Frontal cortex (tissue), 3 donors: ENCODE measurements at regions not wholly inside any gene's neighbourhood (a gene's known extent, or its start where the extent isn't known, plus 50 kb on each side); places are given as distances from the start of the nearest gene placed in this dataset.
"Not testable (repeated sequence)": the region's sequence is repeated elsewhere in the genome, so short reads cannot be mapped to it uniquely, and the experiment has no call there.

Experiments
- DNase-seq, 2 donors: peaks; one replicate each; pipeline ENCODE4 v3.0.0; 2012; ENCODE audit warnings: low spot score in 2 of 2
- FAIRE-seq: peaks from 2 replicates; lab custom pipeline; 2012; peaks lifted over from hg19 to GRCh38; lab: Jason Lieb, UNC
- donor health status: control.
- donor health status: control.
- donor health status: control.

DNA sequence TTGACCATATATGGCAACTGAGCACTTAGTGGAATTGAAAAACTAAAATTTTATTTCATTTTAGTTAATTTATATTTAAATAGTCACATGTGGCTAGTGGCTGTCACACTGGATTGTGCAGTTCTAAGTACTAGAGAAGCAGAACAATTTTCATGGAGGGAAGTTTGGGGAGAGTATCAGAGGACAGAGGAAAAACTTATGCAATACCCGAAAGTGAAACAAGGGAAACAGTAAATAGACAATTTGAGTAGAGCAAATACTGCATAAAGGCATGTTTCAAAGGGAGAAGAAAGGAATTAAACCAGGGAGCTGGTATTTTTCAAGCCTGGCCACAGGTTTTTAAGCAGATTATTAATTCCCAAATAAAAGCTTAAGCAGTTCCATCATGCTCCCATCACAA, 590.5 kb upstream of the RORB start:
- DNase-seq, result no peak
- no peak for FAIRE-seq

DNA sequence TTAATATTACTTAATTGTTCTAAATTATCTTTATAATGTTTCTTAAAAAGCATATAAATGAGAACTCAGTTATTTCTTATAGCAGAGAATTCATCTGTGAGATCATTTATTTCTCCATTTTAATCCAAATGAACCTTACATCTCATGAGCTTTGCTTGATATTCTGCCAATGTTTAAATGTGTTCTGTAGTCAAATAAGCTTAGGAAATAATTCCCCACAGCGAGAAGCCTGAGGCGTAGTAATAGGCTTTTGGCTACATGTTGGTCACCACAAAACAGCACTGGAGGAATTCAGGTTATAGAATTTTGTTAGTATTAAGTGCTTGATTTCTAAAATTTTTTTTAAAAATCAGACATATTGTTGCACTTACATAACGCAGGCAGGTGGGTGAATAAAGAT, 585.3 kb upstream of the RORB start:
- FAIRE-seq (no peak), DNase-seq (no peak)

DNA sequence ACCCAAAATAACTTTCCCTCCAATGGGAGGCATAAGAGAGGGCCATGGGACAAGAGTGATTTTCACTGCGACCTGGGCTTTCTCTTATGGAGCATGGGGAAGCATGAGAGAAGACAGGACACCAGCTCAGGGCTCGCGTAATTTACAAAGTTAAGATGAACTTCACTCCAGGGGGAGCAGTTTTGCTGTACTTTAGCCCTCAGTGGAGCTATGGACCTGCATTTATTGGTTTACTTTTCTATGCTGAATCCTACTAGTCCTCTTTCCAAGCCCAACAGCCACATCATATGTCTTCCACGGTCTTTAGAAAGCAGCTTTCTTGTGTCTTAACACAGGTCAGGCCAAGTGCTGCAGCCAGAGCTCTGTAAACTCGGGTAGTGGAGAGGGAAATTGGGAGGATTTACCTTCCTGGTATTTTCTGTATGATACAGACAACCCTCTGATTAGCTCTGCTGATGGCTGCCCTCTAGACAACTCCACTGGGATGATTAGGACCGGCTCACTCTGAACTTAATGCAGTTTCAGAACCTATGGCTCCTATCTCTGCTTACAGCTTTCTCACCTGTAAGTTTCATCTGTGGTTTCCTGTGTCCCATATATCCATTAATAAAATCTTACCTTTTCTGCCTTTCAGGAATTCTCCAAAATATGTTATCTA, 581.0 kb upstream of the RORB start:
- DNase-seq, result no peak
- no peak for FAIRE-seq

DNA sequence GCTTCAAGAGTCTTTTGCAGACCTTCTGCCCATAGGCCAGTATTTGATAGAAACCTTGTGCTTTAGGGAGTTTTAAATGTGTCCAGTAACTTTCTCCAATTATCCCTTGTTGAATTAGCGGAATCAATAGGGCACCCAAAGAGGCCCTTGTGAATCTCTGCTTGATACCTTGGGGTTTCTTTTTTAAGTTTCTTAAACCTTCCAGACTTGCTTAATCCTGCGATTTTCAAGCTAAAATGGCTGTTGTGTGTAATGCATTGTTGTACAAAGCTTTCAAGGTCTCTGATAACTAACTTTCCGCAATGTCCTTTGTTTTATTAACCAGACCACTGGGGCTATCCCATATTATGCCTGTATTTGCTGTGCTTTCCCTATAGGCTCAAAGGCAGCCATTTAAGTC, 577.4 kb upstream of the RORB start:
- no peak for FAIRE-seq
- no peak for DNase-seq

DNA sequence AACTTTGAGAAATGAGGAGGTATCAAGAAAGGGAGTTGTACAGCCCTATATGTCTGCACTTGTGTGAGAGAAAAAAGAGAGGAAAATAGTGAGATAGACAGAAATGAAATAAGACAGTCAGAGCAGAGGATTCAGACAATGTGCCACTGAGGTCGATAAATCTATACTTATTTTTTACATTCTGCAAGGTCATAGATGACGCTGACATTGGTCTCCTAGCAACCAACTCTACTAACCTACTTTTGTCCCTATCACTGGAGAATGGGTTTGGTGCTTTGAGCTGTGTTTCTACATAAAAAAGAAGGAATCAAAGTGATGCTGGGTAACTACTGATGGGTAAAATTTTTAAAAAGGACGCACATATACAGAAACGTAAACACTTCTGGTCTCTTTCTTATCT, 573.3 kb upstream of the RORB start:
- FAIRE-seq (no peak), DNase-seq (no peak)

DNA sequence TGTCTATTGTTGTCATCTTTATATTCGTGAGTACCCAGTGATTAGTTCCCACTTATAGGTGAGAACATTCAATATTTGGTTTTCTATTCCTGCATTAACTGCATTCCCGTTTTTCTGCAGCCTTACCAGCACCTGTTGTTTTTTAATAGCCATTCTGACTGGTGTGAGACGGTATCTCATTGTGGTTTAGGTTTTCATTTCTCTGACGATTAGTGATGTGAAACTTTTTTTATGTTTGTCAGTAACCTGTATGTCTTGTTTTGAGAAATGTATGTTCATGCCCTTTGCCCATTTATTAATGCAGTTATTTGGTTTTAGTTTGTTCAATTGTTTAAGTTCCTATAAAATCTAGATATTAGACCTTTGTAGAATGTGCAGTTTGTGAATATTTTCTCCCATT, 546.0 kb upstream of the RORB start:
- DNase-seq (no peak), FAIRE-seq (no peak)

DNA sequence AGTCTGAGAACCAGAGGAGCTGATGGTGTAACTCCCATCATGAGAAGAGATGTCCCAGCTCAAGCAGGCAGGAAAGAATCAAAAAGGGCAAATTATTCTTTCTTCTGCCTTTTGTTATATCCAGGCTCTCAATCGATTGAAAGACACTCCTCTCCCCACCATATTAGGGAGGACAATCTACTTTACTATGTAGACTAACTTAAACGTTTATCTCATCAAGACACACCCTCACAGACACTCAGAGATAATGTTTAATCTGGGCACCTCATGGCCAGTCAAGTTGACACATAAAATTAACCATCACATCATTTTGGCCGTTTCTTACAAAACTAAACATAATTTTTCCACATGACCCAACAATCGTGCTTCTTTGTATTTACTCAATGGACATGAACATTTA, 534.3 kb upstream of the RORB start:
- FAIRE-seq (no peak), DNase-seq (no peak)

DNA sequence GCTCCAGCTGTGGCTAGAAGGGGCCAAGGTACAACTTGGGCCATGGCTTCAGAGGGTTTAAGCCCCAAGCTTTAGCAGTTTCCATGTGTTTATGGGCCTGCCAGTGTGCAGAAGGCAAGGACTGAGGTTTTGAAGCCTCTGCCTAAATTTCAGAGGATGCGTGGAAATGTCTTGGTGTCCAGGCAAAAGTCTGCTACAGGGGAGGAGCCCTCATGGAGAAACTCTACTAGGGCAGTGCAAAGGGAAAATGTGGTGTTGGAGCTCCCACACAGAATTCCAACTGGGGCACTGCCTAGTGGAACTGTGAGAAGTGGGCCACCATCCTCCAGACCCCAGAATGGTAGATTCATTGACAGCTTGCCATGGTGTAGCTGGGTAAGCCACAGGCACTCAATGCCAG, 527.2 kb upstream of the RORB start:
- no peak for DNase-seq
- FAIRE-seq, result no peak

DNA sequence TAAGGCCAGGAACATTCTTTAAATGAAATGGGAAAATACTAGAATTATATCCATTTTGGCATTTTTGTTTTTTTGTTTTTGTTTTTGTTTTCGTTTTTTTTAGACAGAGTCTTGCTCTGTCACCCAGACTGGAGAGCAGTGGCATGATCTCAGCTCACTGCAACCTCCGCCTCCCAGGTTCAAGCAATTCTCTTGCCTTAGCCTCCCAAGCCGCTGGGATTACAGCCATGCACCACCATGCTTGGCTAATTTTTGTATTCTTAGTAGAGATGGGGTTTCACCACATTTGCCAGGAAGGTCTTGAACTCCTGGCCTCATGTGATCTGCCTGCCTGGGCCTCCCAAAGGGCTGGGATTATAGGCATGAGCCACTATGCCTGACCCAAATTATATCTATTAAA, 520.7 kb upstream of the RORB start:
- not testable (repeated sequence) for DNase-seq, FAIRE-seq

DNA sequence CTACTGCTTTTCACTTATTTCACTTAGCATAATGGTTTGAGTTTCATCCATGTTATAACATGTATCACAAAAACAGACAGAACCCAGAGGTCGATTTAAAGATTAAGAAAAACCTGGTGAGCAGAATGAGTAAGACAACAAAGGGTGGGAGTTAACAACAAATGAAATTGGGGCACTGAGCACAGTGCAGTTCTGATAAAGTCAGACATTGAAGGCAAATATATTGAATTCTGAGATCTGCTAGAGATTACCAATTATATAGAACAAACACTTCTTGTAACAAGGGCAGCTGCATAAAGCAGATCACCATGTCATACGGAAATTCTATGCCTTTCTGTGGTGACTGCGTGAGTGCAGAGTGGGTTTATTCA, 517.3 kb upstream of the RORB start:
- FAIRE-seq (no peak), DNase-seq (no peak)

DNA sequence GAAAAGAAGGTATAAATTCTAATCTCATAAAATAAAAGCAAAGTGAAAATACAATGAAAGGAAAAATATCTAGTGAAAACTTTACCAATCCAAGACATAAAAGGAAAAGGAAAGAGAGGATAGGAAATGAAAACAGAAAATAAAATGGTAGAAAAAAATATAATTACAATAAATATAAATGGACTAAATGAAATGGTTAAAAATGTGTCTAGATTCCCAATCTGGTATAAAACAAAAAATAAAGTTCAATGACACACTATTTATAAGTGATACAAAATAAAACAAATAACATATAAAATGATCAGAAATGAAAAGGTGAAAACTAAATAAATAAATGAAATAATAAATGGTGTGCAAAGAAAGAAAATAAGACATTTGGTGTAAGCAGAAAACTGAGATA, 516.4 kb upstream of the RORB start:
- DNase-seq (no peak), FAIRE-seq (no peak)

DNA sequence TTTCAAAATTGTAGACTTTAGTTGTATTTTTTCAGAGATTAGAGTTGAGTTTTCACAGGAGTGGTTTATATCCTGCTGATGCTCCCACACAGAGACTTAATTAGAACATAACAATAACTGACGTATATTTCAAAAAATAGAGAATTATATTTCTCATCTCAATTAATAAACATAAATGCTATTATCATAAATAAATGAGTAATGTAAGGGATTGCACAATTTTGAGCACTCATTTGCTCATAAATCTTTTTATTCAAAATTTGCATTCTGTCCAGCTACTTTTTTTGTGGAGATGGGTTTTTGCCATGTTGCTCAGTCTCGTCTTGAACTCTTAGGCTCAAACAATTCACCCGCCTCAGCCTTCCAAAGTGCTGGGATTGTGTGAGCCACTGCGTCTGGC, 515.7 kb upstream of the RORB start:
- no peak for DNase-seq

DNA sequence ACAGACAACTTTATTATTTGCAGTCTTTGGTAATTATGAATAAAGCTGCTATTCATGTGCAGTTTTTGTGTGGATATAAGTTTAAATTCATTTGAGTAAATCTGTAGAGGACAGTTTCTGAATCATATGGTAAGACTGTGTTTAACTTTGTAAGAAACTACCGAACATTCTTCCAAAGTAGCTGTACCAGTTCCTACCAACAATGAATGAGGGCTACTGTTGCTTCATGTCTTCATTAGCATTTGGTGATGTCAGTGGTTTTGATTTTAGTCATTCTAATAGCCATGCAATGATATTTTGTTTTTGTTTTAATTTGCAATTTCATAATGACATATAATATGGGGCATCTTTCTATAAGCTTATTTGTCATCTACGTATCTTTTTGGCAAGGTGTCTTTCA, 501.3 kb upstream of the RORB start:
- DNase-seq (no peak), FAIRE-seq (no peak)

More for the DNA sequence above, 515.7 kb upstream of the RORB start:
- no peak for FAIRE-seq

DNA sequence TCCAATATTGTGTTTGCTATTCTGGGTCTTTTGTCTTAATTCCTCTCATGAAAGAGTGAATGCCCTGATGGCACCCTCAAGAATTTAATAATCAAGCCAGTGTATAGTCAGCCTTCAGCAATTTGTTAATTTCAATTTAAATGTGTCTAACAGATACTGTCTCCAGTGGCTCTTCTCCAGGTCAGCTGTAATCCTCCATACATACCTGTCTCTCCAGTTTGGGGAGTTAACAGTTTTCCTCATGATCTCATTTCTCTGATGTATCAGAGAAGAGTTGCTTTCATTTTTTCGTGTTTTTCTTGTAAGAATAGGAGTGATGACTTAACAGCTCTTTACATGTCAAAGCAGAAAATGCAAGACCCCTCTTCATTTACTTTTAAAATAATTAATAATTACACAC, 500.3 kb upstream of the RORB start:
- no peak for DNase-seq
- FAIRE-seq, result no peak

DNA sequence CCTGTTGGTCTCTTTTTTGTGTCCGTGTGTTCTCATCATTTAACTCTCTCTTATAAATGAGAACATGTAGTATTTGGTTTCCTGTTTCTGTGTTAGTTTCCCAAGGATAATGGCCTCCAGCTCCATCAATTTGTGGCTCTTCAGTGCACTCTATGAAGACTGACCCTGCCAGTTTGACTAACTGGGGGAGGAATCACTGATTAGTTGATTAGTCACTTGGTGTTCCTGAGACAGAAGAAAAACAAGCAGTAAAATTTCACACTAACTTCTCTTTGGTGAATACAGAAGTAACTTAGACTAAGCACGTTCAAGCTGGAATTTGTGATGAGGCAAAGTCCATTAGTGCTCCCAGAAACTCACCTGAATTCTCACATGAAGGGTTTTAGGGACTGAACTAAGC, 495.8 kb upstream of the RORB start:
- DNase-seq, result no peak
- no peak for FAIRE-seq

DNA sequence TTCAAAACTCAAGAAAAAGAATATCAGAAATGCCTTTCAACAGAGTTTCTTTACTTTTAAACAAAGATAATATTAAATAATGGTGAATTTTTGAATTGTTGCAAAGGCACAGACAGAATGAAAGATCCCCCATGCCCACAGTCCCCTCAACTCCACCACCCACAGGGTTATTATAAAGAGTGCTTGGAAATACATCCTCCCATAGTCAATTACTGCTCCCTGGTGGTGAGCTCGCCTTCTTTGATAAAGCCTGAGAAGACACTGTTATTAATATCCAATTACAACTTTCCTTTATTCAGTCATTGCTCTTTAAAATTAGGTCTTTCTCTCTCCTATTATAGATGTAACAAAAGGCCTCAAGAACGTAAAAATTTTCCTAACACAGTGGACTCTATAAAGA, 490.2 kb upstream of the RORB start:
- FAIRE-seq (no peak), DNase-seq (no peak)

DNA sequence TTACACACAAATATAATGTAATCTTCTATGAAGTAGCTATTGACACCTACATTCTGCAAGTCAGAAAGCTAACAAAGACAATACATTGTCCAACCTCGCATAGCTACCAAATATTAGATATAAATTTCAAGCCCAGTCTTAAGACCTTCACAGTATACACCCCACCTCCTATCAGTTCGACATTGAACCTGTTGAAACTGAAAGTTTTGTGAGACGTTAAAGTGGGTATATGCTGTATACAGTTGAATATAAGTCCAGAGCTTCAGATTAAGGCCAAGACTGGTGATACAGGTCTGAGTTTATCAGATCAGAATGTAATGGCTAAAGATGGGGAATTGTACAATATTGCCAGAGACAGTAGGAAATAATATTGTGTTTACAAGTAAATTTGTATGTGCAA, 489.3 kb upstream of the RORB start:
- no peak for DNase-seq
- no peak for FAIRE-seq

DNA sequence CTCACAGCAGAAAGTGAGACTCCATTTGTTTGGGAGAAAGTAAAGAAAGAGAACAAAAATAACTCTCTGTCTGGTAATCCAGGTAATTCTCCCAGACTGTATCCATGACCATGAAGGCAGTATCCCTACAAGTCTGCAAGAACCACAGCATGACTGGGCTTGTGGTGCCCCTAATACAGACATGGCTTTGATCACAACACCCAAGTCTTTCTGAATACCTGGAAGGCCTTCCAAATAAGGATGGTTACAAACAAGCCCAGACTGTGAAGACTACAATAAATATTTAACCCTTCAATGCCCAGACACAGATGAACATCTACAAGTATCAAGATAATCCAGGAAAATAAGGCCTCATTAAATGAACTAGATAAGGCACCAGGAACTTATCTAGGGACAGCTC, 481.1 kb upstream of the RORB start:
- FAIRE-seq, result no peak
- no peak for DNase-seq

DNA sequence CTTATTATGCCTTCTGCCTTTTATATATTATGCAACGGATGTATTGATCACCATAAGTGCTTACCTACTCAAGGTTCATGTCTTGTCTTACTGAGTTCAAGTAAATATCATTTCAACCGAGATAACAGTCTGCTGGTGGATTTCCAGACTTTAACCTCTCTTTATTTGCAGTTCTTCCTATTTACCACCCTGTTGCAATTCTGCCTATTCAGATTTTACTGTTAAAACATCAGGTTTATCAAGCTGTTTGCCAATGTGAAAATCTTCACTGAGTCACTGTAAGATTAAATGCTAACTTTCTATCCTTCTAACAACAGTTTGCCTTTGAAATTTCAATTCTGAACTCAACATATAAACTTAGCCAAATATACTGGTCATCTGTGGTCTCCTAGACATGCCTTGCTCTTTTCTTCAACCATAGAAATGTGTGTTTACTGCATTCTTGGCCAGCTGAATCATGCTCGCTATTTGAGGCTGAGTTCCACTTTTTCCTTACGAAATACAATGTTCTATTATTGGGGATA, 471.7 kb upstream of the RORB start:
- DNase-seq (no peak), FAIRE-seq (no peak)

DNA sequence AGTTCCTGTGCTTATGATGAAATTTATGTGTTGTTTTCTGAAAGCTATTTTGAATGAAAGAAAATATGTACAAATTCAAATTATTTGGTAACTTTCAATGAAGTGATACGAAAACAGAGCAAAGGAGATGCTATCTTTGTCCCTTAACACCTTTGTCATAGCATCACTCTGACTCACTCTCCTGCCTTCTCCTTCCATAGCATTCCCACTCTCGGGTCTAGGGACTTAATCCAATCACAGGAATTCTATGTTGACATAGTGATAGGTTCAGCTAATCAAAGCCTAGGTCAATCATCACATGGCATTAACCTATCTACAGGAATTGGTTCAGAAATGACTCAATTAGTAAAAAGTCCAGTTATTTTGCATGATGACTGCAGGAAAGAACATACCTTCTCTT, 464.7 kb upstream of the RORB start:
- DNase-seq, result no peak
- FAIRE-seq, result no peak

DNA sequence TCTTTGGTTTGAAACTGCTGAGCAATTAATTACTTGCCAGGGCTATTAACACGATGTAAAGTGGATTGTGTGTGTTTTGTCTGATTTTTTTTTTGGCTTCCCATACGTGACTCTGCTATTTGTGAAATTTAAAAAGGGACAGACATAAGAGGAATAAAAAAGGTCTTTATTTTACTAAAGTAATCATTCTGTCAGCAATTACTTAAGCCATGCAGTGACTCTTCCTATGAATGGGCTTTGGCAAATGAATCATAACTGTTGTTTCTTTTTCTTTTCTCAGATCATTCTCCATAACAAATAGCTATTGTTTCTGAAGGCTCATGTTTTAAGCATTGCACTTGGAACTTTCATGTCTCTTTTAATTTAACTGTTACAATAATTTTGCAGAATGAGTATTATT, 461.3 kb upstream of the RORB start:
- FAIRE-seq, result peak; percentile 63
- DNase-seq, result no peak

DNA sequence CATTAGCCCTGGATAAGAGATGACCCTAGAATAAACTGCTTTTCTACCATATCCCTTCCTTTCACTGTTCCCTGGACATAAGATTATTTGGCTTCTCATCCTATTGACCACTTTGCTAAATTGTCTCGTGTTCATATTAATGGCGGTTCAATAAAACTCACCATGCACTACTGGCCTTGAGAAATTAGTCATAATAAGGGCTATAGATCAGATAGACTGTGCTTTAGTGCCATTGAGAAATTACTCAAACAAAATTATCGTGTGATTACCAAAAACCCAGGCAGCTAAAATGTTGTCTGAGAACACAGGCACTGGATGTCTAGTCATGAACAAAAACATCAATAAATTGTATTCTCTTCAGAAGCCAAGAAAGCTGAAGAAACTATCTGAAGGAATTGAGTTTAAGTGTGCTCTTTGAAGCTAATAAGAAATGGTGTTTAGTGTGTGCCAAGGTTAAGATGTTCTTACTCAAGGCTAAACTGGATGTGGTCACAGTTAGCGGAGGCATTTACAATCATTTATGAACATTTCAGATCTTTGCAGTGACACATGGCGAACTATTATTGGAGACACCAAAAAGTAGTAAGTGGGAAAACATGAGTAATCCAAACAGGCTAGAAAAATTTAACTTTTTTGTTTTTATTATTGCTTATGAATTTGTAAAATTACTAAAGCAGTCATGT, 460.4 kb upstream of the RORB start:
- no peak for DNase-seq
- FAIRE-seq, result no peak
